GDM1 (cell line): ENCODE measurements at regions not wholly inside any gene's neighbourhood (a gene's known extent, or its start where the extent isn't known, plus 50 kb on each side); places are given as distances from the start of the nearest gene placed in this dataset.
"Not testable (repeated sequence)": the region's sequence is repeated elsewhere in the genome, so short reads cannot be mapped to it uniquely, and the experiment has no call there.

Source experiments
- DNase-seq: peaks from one replicate; lab custom pipeline; 2025; lab: John Stamatoyannopoulos, UW

DNA sequence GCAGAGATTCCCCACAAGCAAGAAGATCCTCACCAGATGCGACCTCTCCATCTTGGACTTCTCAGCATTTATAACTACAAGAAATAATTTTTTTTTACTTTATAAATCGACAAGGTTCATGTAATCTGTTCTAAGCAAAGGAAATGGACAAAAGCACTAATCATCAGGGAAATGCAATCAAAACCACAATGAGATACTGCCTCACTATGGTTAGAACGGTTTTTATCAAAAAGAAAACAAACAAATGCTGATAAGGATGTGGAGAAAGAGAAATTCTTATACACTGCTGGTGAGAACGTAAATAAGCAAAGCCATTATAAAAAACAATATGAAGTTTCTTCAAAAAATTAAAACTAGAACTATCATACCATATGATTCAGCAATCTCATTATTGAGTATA, 1382.6 kb downstream of the ARAP2 start:
- DNase-seq = no peak

DNA sequence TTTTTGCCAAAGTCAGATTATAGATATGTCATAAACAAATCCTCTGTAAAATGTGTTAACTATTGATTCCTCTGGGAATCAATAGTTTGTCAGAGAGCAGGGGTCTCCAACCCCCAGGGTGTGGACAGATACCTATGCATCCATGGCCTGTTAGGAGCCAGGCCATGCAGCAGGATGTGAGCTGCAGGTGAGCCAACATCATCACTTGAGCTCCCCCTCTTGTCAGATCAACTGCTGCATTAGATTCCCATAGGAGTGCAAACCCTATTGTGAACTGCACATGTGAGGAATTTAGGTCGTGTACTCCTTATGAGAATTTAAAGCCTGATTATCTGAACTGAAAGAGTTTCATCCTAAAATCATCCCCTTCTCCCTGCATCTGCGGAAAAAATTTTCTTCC, 1365.4 kb downstream of the ARAP2 start:
- DNase-seq = no peak

DNA sequence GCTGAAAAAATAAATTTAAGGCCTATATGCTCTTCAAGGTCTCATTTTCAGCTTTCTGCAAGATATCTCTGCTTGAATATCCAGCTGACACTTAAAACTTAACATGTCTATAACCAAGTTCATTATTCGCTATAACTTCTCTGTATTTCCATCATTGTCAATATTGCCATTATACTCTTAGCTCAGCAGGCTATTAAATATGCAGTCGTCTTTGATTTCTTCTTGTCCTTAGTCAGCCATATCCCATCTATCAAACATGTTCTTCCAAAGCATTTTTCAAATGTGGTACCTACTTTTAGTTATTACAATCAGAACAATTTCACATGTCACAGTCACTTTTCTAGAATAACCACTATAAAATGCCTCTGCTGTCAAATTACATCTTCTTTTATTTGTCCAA, 1364.1 kb downstream of the ARAP2 start:
- no peak for DNase-seq

DNA sequence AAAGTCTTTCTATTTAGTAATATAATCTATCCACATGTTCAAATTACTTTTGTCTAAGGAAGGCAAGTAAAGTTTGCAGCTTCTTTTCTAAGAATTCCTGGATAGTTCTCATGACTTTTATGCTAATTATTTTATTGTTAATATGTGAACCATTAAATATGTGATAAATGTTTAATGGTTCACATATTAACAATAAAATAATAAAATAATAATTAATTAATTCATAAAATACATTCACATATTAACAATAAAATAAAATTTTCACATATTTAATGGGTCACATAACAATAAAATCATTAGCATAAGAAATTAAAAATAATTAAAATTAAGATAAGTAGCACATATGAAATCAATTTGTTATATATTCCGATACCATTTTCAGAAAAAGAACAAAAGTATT, 1352.4 kb downstream of the ARAP2 start:
- DNase-seq = no peak

DNA sequence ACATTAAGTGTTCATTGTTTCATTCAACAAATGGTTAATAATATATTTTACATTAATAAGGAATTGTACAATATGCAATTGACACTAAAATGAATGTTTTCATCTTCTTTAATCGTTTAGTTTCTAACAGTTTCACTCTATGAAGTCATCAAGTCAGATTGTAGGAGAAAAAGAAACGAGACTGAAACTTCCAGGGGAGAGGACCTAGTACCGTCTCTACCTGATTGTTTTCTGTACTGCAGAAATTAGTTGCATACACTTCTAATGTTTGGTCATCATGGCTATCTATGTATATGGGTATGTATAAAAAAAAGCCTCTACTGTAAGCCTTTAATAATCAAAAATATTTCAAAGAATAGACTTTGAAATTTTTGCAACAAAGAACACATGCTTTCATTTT, 1350.9 kb downstream of the ARAP2 start:
- no peak for DNase-seq

DNA sequence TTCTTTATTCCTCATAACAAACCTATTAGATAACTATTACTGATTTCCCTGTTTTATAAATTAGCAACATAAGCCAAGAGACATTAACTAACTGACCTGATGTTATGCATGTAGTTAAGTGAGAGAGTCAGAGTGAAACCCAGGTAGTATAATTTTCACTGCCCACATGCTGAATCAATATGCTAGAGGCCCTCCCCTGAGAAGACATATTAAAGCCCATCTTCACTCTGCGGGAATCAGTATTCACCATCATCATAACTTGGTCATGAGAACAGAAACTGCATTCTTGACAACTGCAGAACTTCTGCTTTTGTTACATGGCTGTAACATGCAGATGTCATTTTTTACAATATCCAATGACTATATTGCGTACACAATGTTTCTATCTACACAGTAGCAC, 1324.3 kb downstream of the ARAP2 start:
- DNase-seq = no peak

DNA sequence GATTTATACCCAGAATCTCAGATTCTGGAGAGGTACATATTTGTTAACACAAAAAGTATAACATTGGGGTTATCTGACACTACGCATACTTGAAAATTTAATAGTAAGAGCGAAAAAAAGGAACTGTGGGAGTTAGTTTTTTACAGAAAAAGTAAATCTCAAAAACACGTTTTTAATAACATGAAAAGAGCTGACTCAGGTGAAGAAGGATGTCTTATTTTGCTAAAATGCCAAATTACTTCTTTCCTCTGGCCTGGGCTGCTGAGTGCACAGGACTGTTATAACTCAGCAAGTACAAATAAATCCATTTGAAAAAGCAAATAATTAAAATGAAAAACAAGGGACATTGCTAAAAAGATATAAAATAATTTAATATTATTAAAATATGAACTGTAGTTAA, 1322.9 kb downstream of the ARAP2 start:
- DNase-seq = no peak

DNA sequence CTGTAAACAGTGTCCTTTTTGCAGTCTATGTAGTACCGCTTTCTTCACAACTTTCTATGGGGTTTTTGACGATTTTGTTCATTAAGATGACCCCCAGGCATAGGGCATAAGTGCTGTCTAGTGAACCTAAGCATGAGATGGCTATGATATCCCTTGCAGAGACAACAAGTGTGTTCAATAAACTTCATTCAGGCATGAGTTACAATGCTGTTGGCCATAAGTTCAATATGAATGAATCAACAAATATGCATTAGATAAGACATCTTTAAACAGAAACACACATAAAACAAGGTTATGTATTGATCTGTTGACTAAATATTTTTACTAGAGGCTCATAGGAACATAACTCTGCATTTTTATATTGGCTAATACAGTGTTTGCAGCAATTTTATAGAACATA, 1322.0 kb downstream of the ARAP2 start:
- no peak for DNase-seq

DNA sequence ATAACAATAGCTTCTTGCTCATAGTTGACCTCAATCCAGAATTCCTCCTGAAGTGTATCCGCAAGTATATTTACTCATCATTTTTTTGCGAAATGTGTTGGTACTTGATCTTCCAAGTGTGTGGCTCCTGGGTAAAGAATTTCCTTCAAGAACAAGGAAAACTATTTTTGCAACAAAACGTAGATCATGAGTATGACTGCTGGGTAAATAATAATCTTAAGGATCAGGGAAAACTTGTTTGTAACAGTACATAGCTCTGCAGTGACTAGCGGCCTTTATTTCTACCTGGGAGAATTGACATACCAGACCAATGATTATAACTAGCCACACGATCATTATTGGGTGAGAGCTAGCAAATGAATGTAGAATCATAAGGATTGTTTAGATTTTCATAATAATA, 1311.7 kb downstream of the ARAP2 start:
- no peak for DNase-seq

DNA sequence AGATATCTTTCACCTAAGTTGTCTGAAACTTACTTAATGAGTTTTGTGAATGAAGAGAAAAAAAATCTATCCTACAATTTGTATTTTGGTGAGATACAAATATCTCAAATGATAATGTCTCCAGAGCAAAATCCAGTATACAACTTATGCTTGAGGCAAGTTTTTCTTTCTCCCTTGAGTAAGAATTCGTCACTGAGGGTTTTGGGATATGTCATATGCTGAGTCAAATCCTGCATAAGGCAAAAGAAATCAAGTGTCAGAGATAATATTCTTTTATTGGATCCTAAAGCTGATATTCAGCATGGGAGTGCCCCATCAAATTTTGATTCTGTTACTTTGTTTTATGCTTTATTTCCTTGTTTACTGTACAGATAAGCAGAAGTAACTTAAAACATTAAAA, 1308.6 kb downstream of the ARAP2 start:
- no peak for DNase-seq

DNA sequence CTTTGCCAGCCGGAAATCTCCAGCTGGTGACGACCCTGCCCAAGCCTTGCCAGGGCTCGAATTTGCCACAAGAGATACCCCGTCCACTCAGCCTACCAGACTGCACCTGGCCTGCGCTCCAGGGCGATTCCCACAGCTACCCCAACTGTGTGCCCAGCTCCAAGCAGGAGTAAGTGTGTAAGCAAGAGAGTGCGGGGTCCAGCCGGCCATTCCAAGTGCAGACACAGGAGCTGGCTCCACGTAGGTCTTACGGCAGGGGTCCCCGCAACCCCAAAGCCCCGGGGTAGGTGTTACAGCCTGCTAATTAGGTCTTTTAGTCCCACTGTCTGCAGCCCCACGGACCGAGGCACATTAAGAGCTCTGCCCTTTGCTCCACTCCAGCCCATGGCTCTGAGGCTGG, 1305.2 kb downstream of the ARAP2 start:
- no peak for DNase-seq

DNA sequence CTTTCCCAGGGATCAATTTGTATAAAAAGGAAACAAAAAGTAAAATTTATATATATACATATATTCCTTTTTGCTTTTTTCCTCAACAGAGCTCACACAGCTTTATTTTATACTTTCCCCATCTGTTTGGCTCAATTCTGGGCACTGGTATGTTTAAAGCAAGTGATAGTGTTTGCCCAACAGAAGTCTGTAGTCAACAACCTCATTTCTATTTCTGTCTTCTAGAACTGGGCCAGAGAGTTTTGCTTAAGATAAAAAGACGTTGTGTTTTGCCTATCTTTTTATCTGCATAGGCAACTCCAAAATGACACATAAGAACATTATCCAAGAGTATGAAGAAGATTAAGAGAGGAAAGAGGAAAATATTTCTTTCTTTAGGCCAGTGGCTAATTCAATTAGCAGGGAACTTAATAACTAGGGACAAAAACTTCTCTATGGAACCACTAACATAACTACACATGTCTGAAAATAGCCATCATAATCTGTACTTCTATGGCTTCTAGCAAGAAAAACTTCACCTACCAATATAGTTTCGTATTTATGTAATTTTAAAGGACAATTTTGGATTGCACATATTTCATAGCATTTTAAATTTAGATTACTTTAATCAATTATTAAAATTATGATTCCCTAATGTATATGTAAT, 1300.5 kb downstream of the ARAP2 start:
- no peak for DNase-seq

DNA sequence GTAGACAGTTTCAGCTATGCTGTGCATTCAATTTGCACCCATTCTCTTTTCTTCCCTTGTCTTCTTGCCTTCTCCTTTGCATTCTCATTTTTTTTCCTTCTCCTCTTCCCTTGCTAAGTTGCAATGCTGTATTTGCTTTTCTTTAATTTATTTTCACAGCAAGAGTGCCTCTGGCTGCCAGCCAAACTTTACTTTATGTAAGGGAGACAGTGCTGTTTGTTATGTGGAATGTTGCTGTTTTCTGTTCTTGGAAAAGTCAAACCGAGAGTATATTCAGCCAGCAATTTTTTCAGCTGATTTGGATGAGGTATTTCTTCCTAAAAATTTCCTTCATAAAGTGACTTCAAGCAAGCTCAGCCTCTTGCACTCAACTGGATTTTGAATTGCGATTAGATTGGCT, 1293.4 kb downstream of the ARAP2 start:
- no peak for DNase-seq

DNA sequence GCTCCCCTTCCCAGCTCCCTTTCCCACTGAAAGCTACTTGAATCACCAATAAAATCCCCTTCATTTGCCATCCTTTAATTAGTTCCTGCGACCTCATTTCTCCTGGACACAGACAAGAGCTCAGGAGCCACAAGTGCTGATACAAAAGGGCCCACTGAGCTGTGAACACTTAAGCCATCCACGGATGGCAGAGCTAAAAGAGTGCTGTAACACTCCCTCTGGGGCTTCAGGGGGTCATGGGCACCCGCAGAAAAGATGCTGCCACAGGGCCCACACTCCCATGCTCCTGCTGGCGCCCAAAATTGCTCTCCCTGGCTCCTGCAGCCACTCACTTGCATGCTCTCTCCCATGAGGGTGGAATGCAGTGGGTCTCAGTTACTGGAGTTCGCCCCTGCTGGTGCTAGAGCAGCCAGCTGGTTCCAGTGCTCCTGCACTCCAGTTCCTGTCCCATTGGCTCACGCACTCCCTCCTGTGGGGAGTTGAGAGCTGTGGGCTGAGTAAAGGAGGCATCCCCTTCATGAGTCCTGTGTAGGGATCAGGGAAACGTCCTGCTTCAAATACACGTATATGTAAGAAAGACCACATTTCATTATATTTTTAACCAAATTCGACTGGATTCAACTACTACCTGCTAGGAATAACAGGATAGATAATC, 1291.0 kb downstream of the ARAP2 start:
- DNase-seq = no peak

DNA sequence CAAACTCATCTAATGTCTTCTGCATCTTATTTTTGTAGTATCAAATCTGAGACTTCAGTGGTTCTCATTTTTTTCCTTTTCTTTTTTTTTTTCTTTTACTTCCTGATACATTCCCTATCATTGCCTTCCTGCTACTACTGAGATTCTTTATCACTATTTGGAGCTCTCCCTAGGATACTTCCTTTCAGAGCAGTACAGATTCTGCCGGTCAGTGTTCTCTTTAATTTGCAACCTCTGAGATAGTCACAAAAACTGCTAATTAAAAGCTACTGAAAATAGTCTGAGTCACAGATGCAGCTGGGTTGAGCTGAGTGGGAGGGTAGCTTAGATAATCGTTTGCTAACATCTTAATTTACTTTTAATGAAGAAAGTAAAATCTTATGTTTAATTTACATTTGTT, 1279.7 kb downstream of the ARAP2 start:
- DNase-seq = no peak

DNA sequence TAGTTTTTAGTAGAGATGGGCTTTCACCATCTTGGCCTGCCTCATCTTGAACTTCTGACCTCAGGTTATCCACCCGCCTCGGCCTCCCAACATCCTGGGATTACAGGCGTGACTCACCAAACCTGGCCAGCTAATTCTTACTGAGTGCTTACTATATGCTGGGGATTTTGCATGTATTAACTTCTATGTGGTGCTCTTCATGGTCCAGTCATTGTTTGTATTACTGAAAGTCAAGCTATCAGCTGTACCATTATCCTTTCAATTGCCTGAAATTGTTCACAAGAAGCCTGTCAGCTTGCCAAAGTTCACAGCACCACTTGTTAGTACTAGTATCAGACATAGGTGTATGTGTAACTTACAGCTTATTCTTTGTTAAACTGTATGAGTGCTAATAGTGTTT, 1272.1 kb downstream of the ARAP2 start:
- no peak for DNase-seq

DNA sequence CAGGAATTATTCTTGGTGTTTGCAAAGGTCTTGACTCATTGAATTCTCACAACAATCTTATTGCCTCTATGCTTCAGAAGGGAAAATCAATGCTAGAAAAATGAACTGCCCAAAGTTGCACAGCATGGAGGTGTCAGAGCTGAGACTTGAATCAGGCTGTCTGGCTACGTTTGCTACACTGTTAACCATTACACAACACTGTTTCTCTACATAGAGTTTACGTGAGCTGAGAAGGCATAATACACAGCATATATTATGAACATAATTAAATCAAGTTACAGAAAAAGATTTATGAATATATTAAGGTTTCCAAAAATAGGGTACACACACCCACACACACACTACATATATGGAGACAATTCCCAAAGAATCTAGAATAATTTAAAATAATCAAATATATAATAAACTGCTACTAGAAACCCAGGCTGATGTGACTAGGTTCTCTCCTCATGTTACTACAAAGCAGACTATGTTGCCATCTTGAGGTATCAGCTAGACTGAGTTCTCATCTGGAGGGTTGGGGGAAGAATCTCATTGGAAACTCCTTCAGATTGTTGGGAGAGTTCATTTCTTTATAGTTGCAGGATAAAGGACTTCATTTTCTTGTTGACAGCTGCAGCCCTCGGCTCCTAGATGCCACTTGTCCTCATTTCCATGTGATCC, 1270.5 kb downstream of the ARAP2 start:
- DNase-seq = no peak

DNA sequence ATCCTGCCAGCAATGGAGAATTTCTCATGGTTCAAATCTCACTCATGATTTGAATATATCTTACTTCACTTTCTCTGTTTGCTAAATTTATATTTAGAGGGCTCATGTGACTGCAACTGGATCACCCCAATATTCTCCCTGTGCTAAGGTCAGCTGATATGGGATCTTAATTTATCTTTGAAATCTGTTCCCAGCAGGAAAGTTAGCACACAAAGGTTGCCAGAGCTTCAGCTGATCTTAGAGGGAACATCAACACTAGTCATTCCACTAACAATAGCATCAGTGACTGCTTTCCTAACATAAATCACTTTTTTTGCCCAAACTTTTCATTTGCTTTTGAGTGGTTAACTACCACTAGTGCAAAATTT, 1270.0 kb downstream of the ARAP2 start:
- no peak for DNase-seq

DNA sequence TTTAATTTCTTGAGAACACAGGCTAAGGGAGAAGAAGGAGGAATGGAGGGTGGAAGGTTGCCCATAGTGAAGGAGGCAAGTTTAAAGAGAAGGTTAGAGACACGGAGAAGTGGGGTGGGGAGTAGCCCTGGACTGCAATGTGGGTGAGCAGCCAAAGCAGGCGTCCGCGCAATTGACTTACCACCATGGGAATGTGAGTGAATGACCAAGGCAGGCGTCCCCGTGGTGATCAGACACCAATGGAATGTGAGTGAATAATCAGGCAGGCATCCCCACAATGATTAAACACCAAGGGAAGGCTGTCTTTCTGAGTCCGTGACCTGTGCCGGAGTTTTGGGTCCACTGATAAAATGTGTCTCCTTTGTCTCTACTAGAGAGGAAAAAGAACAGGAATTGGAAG, 1223.1 kb downstream of the ARAP2 start:
- not testable (repeated sequence) for DNase-seq

DNA sequence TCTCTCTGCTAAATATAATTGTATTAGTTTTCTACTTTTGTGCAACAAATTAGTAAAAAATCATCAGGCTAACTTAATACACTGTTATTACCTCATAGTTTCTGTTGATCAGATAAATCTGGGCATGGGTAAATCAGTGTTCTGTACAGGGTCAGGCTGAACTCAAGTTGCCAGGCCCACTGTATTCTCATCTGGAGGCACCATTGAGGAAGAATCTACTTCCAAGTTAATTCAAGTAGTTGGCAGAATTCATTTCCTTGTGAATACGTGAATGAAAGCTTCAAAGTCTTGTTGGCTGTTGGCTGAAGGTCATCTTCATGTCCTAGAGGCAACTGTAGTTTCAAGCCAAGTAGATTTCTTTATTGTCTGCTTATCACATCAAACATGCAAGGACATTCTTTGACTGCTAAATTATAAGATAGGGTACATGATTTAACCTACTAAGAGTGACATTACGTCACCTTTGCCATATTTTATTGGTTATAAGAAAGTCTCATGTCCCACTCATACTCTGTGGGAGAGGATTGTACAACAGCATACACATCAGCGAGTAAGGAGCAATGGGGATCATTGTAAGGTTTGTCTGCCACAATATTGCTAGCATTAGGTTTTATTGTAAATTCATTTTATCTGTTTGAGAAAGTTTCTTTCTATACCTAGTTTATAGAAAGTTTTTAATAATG, 1219.0 kb downstream of the ARAP2 start:
- no peak for DNase-seq

DNA sequence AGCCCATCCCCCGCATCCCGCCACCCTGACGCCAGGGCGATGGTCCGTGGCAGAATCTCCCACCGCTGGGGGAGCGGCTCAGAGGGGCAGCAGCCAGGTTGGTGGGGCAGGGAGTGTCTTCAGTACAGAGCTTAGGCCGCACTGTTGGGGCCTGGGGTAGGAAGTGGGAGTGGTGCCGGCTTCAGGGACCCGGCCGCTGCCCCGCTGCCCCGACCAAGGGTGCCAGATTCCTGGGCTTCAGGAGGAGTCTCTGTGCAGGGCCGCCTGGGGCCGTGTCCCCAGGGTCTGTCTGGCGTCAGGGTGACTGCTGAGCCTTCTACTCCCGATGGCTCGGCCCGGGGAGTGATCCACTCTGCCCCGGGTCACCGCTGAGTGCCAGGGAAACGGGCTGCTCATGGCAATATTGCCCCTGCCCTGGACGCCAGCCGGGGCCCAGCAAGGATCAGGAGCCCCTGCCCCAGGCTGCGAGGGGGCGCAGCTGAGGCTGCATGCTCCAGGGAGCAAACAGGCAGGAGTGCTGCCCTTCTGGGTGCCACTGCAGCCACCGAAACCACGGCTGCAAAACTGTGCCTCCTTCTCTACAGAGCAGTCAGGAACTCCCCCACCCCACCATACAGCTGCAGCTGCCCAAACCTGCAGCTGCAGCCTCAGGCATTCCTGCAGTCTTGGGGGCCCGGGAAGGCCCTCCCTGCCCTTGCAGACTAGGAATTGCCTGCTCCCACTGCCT, 1206.1 kb downstream of the ARAP2 start:
- no peak for DNase-seq

DNA sequence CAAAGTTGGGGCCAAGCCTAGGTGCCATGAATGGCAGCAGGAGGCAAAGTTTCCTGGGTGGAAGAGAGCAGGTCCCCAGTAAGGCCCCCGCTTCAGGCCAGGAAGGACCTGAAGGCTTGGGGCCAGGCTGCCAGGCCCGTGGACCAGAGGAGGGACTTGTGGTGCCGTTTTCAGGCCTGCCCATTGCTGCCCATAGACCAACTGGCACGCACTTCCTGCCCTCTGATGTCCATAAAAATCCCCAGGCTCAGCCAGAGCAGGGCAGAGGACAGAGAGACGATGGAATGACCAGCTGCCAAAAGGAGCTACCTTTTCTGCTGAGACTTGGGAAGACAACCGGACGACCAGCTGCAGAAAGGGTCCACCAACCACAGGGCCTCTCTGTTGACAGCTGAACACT, 1205.5 kb downstream of the ARAP2 start:
- no peak for DNase-seq

DNA sequence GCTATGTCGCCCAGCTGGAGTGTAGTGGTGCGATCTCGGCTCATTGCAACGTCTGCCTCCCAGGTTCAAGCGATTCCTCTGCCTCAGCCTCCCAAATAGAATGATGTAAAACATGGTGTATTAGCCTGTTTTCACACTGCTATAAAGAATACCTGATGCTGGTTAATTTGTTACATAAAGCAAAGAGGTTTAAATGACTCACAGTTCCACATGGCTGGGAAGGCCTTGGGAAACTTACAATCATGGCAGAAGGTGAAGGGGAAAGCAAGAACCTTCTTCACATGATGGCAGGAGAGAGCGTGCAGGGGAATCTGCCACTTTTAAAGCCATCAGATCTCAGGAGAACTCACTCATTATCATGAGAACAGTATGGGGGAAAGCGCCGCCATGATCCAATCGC, 1191.8 kb downstream of the ARAP2 start:
- DNase-seq = no peak
